K562 (cell line): ENCODE measurements at regions not wholly inside any gene's neighbourhood (a gene's known extent, or its start where the extent isn't known, plus 50 kb on each side); places are given as distances from the start of the nearest gene placed in this dataset.

ENCODE experiments used
- HNRNPL ChIP-seq: fragments of 200-400 bp; formaldehyde crosslinking; IDR thresholded peaks from 2 replicates; pipeline ENCODE4 v1.6.1; 2017; ENCODE audit warnings: low read depth, mild to moderate bottlenecking, low read length
- MEF2A ChIP-seq: IDR thresholded peaks from 2 replicates; pipeline ENCODE4 v1.6.1; 2011; ENCODE audit warnings: low read depth, mild to moderate bottlenecking, low read length, moderate library complexity; ENCODE audit not compliant: control insufficient read depth
- PBX2 ChIP-seq, 2 experiments: IDR thresholded peaks in 1 of 2; conservative IDR thresholded peaks in 1 of 2; 2 replicates each; pipeline ENCODE4 v1.6.1; 2016; ENCODE audit warnings: low read depth in 2 of 2, mild to moderate bottlenecking in 1 of 2, missing compliant biosample characterization in 1 of 2, missing genetic modification characterization in 1 of 2, moderate library complexity in 1 of 2
- RREB1 ChIP-seq: fragments of 250-450 bp; sonication (Bioruptor Pico); IDR thresholded peaks from 2 replicates; pipeline ENCODE4 v1.4.0; 2020
- TCF15 ChIP-seq: fragments of 250-450 bp; sonication (Bioruptor Pico); IDR thresholded peaks from 2 replicates; pipeline ENCODE4 v1.8.0; 2022; ENCODE audit warnings: moderate library complexity, mild to moderate bottlenecking, inconsistent platforms
- TF ChIP-seq, protein P1 (sequence below): fragments of 250-450 bp; sonication (Bioruptor Pico); IDR thresholded peaks from 2 replicates; pipeline ENCODE4 v1.8.0; 2021; ENCODE audit warnings: borderline replicate concordance, mild to moderate bottlenecking, moderate library complexity; ENCODE audit not compliant: poor library complexity, severe bottlenecking

- no peak for TF ChIP-seq PBX2 (CRISPR knock-in tag; IDR thresholded peaks at IDR 0.05; ENCODE audit: low read depth)
- TF ChIP-seq PBX2 (tag; conservative IDR thresholded peaks at IDR 0.05; ENCODE audit: low read depth) = no peak
- TF ChIP-seq, protein P1, sequence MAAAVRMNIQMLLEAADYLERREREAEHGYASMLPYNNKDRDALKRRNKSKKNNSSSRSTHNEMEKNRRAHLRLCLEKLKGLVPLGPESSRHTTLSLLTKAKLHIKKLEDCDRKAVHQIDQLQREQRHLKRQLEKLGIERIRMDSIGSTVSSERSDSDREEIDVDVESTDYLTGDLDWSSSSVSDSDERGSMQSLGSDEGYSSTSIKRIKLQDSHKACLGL (CRISPR knock-in tag) = no peak
- no peak for TF ChIP-seq RREB1
- no peak for TF ChIP-seq TCF15 (CRISPR knock-in tag)
- no peak for TF ChIP-seq MEF2A
- no peak for TF ChIP-seq HNRNPL
These were observed 274.9 kb upstream of the DIO3 start (continued) for GRCh38 chr14:101286271-101287018.
